Stimulated activated naive CD8-positive, alpha-beta T cell treated with anti-CD3 and anti-CD28 coated beads, Interleukin-15, Interleukin-2, amounts not matched to agents 100 ng/mL and 50 ng/mL, for 24 hours (primary cell): ENCODE measurements at regions not wholly inside any gene's neighbourhood (a gene's known extent, or its start where the extent isn't known, plus 50 kb on each side); places are given as distances from the start of the nearest gene placed in this dataset.

ENCODE experiments used
- H3K27ac Mint-ChIP-seq: one replicate; pipeline ENCODE4 v1.8.0; 2021; ENCODE audit warnings: mild to moderate bottlenecking, mixed read lengths
- H3K27me3 Mint-ChIP-seq: one replicate; pipeline ENCODE4 v1.8.0; 2021; ENCODE audit warnings: mixed read lengths
- H3K36me3 Mint-ChIP-seq: one replicate; pipeline ENCODE4 v1.8.0; 2021; ENCODE audit warnings: low read depth, mixed read lengths
- H3K4me1 Mint-ChIP-seq: one replicate; pipeline ENCODE4 v1.8.0; 2021; ENCODE audit warnings: low read depth, mixed read lengths
- H3K4me3 Mint-ChIP-seq: one replicate; pipeline ENCODE4 v1.8.0; 2021; ENCODE audit warnings: mild to moderate bottlenecking, mixed read lengths
- H3K9me3 Mint-ChIP-seq: one replicate; pipeline ENCODE4 v1.8.0; 2021; ENCODE audit warnings: mixed read lengths

DNA sequence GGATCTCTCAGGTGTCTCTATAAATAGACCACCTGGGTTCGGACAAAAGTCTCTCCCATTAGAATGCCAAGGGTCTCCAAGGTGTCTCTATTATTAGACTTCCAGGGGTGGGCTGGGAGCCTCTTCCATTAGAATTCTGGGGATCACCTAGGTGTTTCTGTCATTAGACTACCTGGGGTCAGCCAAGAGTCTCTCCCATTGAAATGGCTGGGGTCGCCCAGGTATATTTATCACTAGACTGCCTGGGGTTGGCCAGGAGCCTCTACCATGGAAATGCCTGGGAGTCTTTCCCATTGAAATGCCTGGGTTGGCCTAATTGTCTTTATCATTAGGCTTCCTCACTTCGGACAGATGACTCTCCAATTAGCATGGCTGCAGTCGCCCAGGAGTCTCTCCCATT lies 1565.5 kb downstream of the UQCRFS1 start:
- H3K4me1 Mint-ChIP-seq: no peaks in the 10 kb centered on the region
- no peak overlapping the region for H3K27ac Mint-ChIP-seq
- no peaks in the 10 kb centered on the region for H3K27me3 Mint-ChIP-seq
- no peaks in the 10 kb centered on the region for H3K36me3 Mint-ChIP-seq
- peaks cover 23% of the 10 kb centered on the region for H3K9me3 Mint-ChIP-seq
- H3K4me3 Mint-ChIP-seq: no peak overlapping the region

DNA sequence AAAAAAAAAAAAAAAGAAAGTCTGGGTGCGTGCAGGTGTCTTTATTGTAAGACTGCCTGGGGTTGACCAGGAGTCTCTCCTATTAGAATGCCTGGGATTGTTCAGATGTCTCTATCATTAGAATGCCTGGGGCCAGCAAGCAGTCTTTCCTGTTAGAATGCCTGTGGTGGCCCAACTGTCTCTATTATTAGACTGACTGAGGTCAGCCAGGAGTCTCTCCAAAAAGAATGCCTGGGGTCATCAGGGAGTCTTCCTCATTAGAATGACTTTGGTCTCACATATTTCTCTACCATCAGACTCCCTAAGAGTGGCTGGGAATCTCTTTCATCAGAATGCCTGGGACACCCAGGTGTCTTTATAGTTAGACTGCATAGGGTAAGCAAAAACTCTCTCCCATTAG lies 1577.5 kb downstream of the UQCRFS1 start:
- H3K4me1 Mint-ChIP-seq: no peaks in the 10 kb centered on the region
- peaks cover 3% of the 10 kb centered on the region for H3K36me3 Mint-ChIP-seq
- peaks cover 17% of the 10 kb centered on the region for H3K9me3 Mint-ChIP-seq
- no peak overlapping the region for H3K27ac Mint-ChIP-seq
- H3K4me3 Mint-ChIP-seq: no peak overlapping the region
- no peaks in the 10 kb centered on the region for H3K27me3 Mint-ChIP-seq

DNA sequence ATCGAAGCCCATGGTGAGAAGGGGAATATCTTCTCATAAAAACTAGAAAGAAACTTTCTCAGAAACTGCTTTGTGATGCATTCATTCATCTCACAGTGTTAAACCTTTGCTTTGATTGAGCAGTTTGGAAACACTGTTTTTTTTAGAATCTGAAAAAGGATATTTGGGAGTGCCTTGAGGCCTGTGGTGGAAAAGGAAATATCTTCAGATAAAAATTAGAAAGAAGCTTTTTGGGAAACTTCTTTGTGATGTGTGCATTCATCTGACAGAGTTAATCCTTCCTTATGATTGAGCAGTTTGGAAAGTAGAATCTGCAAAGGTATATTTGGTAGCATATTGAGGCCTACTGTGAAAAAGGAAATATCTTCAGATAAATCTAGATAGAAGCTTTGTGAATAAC lies 1594.9 kb downstream of the UQCRFS1 start:
- H3K4me1 Mint-ChIP-seq: no peaks in the 10 kb centered on the region
- H3K9me3 Mint-ChIP-seq: peaks cover 11% of the 10 kb centered on the region
- H3K36me3 Mint-ChIP-seq: peaks cover 11% of the 10 kb centered on the region
- no peak overlapping the region for H3K4me3 Mint-ChIP-seq
- no peaks in the 10 kb centered on the region for H3K27me3 Mint-ChIP-seq
- H3K27ac Mint-ChIP-seq: no peak overlapping the region

DNA sequence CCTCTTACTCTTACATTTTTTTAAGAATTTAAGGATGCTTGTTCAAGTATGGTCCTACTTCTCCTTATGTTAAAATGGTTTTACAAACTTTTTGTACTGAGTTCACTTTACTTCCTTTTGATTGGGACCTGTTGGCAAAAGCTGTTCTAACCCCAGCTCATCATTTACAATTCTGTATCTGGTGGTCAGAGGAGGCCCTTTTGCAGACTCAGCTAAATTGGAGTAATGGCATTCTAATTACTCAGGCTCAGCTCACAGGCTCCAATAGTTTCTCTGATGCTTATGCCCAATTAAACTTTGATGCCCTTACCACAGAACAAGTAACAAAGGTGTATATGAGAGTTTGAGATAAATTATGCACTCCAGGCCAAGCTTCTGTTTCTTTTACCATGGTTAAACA lies 1632.0 kb downstream of the UQCRFS1 start:
- Mint-ChIP-seq H3K4me3 (no peak overlapping the region), H3K9me3 (peaks cover 26% of the 10 kb centered on the region)

More for the DNA sequence above, 1632.0 kb downstream of the UQCRFS1 start:
- Mint-ChIP-seq H3K27me3 (no peaks in the 10 kb centered on the region), H3K36me3 (no peaks in the 10 kb centered on the region), H3K27ac (no peak overlapping the region), H3K4me1 (no peaks in the 10 kb centered on the region)
